ENCODE measurements at regions not wholly inside any gene's neighbourhood (a gene's known extent, or its start where the extent isn't known, plus 50 kb on each side); places are given as distances from the start of the nearest gene placed in this dataset.

DNA sequence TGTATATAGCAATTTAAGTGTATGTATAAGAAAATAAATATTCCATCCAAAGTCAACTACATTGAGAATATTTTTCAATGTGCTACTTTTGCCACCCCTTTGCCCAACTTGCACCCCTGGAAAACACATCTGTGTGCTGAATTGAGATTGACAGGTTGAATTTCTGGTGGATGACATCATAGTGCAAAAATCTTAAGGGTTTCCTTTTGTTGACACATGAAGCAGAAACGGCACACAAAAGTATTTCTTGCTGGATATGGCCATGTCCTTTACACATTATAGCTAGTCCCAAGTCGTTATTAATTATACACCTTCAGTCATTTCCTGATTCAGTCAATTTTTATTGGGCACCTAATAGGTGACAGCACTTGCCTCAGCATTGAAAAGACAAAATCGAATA, 188.7 kb upstream of the FBXL4 start:
- Histone ChIP-seq H3K4me2 (ENCODE audit: low read length) (no peak overlapping the region), H3K9me3 (ENCODE audit: control insufficient read depth, insufficient read depth, low read length) (no peaks in the 10 kb centered on the region), H3K27me3 (ENCODE audit: control insufficient read depth, low read length) (no peaks in the 10 kb centered on the region), H3K27ac (ENCODE audit: low read depth, low read length) (no peak overlapping the region), H3K79me2 (ENCODE audit: control insufficient read depth, low read length) (no peaks in the 10 kb centered on the region), H3K9me2 (replicated peaks; ENCODE audit: control insufficient read depth, low read length) (no peaks in the 10 kb centered on the region), H3K4me3 (ENCODE audit: low read length) (no peak overlapping the region), H3K4me1 (ENCODE audit: control insufficient read depth, low read length) (no peaks in the 10 kb centered on the region), H3K36me3 (ENCODE audit: control insufficient read depth, low read length) (no peaks in the 10 kb centered on the region), H3F3A (ENCODE audit: control insufficient read depth, insufficient read depth) (no peaks in the 10 kb centered on the region), H4K20me1 (ENCODE audit: control insufficient read depth, insufficient read depth, low read depth, low read length) (no peaks in the 10 kb centered on the region)
- TF ChIP-seq EZH2phosphoT487 (IDR thresholded peaks at IDR 0.05; ENCODE audit: borderline replicate concordance, low read length), result no peak
- TF ChIP-seq, protein P1, sequence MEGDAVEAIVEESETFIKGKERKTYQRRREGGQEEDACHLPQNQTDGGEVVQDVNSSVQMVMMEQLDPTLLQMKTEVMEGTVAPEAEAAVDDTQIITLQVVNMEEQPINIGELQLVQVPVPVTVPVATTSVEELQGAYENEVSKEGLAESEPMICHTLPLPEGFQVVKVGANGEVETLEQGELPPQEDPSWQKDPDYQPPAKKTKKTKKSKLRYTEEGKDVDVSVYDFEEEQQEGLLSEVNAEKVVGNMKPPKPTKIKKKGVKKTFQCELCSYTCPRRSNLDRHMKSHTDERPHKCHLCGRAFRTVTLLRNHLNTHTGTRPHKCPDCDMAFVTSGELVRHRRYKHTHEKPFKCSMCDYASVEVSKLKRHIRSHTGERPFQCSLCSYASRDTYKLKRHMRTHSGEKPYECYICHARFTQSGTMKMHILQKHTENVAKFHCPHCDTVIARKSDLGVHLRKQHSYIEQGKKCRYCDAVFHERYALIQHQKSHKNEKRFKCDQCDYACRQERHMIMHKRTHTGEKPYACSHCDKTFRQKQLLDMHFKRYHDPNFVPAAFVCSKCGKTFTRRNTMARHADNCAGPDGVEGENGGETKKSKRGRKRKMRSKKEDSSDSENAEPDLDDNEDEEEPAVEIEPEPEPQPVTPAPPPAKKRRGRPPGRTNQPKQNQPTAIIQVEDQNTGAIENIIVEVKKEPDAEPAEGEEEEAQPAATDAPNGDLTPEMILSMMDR (IDR thresholded peaks at IDR 0.05; ENCODE audit: low read depth, low read length, poor library complexity, severe bottlenecking), result no peak

DNA sequence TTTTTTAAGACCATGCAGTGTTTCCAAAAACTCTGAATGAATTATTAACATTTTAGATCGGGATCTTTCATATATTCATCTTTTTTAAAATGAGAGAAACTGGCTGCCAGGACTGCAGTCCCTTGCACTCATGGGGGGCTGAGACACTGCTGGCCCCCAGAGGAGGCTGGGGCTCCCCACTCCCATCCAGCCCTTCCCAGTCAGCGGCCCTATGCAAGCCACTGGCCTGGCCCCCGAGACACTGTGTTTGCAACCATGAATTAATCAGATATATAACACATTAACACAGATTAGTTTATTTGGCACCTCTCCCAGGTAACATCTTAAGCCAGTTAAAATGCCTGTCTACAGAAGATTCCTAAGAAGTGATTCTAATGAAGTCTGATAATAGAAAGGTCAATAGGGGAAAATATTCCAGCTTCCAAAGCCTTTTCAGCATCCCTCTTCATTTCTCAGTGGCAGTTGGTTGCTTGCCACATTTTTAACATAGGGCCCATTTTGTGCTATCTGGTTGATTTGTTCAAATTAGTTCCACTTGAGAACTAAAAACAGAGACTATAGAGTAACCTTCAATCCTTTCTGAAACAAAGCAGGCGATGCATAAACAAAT, 184.4 kb upstream of the FBXL4 start:
- no peak overlapping the region for H3K4me3 ChIP-seq (ENCODE audit: low read length)

DNA sequence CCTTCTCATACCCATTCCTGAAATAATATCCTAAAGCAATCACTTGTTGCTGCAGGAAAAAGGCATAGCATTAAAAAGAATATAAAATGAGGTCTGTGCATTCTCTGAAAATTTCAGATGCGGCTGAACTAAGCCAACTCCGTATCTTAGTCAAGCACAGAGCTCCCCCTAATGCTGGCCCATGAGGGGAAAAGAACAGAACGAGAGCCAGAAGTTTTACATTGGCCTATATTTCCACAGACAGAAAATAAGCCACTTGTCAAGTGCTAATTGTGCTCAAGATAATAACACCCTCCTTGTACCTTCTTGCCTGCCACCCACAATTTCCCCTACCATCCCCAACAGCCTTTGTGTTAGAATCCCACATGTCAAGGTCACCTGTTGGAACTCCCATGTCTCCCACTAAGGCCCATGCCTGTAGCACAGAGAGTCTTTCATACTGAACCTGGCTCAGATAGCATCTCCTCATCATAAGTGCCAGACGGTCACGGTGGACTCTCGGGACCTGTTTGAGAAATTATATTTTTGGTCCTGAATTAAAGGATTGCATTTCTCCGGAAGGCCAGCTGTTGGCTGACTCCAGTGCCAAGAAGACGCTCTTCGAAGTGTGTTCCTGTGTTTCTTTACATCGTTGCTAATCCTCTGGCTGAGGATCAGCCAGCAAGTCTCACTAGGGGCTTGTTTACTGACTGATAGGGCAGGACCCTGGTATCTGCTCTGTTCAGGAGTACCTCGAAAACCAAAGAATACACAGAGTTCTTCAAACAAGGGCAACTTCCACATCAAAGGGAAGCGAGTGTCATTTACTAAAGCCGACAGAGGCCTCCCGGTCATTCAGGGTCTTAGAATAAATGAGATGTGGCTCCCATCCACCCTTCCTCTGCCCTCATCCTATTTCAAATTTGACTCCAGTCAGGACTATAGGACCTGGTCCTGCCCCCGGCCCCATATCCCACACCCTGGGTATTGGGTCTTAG, 183.4 kb upstream of the FBXL4 start:
- Histone ChIP-seq H3F3A (ENCODE audit: control insufficient read depth, insufficient read depth) (no peaks in the 10 kb centered on the region), H3K4me2 (ENCODE audit: low read length) (no peak overlapping the region)

More for the DNA sequence above, 184.4 kb upstream of the FBXL4 start:
- Histone ChIP-seq H4K20me1 (ENCODE audit: control insufficient read depth, insufficient read depth, low read depth, low read length) (no peaks in the 10 kb centered on the region), H3K4me2 (ENCODE audit: low read length) (no peak overlapping the region), H3K9me2 (replicated peaks; ENCODE audit: control insufficient read depth, low read length) (no peaks in the 10 kb centered on the region), H3K79me2 (ENCODE audit: control insufficient read depth, low read length) (no peaks in the 10 kb centered on the region), H3K4me1 (ENCODE audit: control insufficient read depth, low read length) (no peaks in the 10 kb centered on the region), H3F3A (ENCODE audit: control insufficient read depth, insufficient read depth) (no peaks in the 10 kb centered on the region), H3K27ac (ENCODE audit: low read depth, low read length) (no peak overlapping the region), H3K36me3 (ENCODE audit: control insufficient read depth, low read length) (no peaks in the 10 kb centered on the region), H3K27me3 (ENCODE audit: control insufficient read depth, low read length) (no peaks in the 10 kb centered on the region), H3K9me3 (ENCODE audit: control insufficient read depth, insufficient read depth, low read length) (no peaks in the 10 kb centered on the region)
- TF ChIP-seq, protein P1 (IDR thresholded peaks at IDR 0.05; ENCODE audit: low read depth, low read length, poor library complexity, severe bottlenecking), result no peak
- no peak for TF ChIP-seq EZH2phosphoT487 (IDR thresholded peaks at IDR 0.05; ENCODE audit: borderline replicate concordance, low read length)

More for the DNA sequence above, 183.4 kb upstream of the FBXL4 start:
- no peak overlapping the region for H3K27ac ChIP-seq (ENCODE audit: low read depth, low read length)
- no peaks in the 10 kb centered on the region for H4K20me1 ChIP-seq (ENCODE audit: control insufficient read depth, insufficient read depth, low read depth, low read length)
- no peaks in the 10 kb centered on the region for H3K9me2 ChIP-seq (replicated peaks; ENCODE audit: control insufficient read depth, low read length)
- no peaks in the 10 kb centered on the region for H3K4me1 ChIP-seq (ENCODE audit: control insufficient read depth, low read length)
- H3K9me3 ChIP-seq (ENCODE audit: control insufficient read depth, insufficient read depth, low read length), result no peaks in the 10 kb centered on the region
- H3K36me3 ChIP-seq (ENCODE audit: control insufficient read depth, low read length), result no peaks in the 10 kb centered on the region
- TF ChIP-seq, protein P1 (IDR thresholded peaks at IDR 0.05; ENCODE audit: low read depth, low read length, poor library complexity, severe bottlenecking), result no peak
- no peak for TF ChIP-seq EZH2phosphoT487 (IDR thresholded peaks at IDR 0.05; ENCODE audit: borderline replicate concordance, low read length)
- H3K4me3 ChIP-seq (ENCODE audit: low read length), result no peak overlapping the region
- no peaks in the 10 kb centered on the region for H3K79me2 ChIP-seq (ENCODE audit: control insufficient read depth, low read length)
- H3K27me3 ChIP-seq (ENCODE audit: control insufficient read depth, low read length), result no peaks in the 10 kb centered on the region
